ENCODE measurements at regions not wholly inside any gene's neighbourhood (a gene's known extent, or its start where the extent isn't known, plus 50 kb on each side); places are given as distances from the start of the nearest gene placed in this dataset.

GRCh38 chr3:95049841-95050240 is 987.0 kb downstream of the NSUN3 start:
- Mint-ChIP-seq H3K4me1 (no peaks in the 10 kb centered on the region), H3K27ac (no peak overlapping the region), H3K4me3 (no peak overlapping the region), H3K36me3 (ENCODE audit: low read depth) (no peaks in the 10 kb centered on the region), H3K27me3 (ENCODE audit: low read depth) (no peaks in the 10 kb centered on the region), H3K9me3 (no peaks in the 10 kb centered on the region)
- no peak for TF ChIP-seq CTCF (IDR thresholded peaks at IDR 0.05; ENCODE audit: unreplicated experiment in 3 of 3)

- Mint-ChIP-seq H3K27me3 (ENCODE audit: low read depth) (no peaks in the 10 kb centered on the region), H3K4me1 (no peaks in the 10 kb centered on the region), H3K36me3 (ENCODE audit: low read depth) (no peaks in the 10 kb centered on the region), H3K4me3 (no peak overlapping the region), H3K9me3 (no peaks in the 10 kb centered on the region), H3K27ac (no peak overlapping the region)
- no peak for TF ChIP-seq CTCF (IDR thresholded peaks at IDR 0.05; ENCODE audit: unreplicated experiment in 3 of 3)
Observed at GRCh38 chr3:95055288-95055687, 992.4 kb downstream of the NSUN3 start.

- H3K36me3 Mint-ChIP-seq (ENCODE audit: low read depth): no peaks in the 10 kb centered on the region
- no peak overlapping the region for H3K27ac Mint-ChIP-seq
- no peak for TF ChIP-seq CTCF (IDR thresholded peaks at IDR 0.05; ENCODE audit: unreplicated experiment in 3 of 3)
- no peaks in the 10 kb centered on the region for H3K4me1 Mint-ChIP-seq
- H3K9me3 Mint-ChIP-seq: no peaks in the 10 kb centered on the region
- H3K4me3 Mint-ChIP-seq: no peak overlapping the region
- no peaks in the 10 kb centered on the region for H3K27me3 Mint-ChIP-seq (ENCODE audit: low read depth)
Observed at GRCh38 chr3:95082191-95082590, 1019.3 kb downstream of the NSUN3 start.

- no peak overlapping the region for H3K4me3 Mint-ChIP-seq
- TF ChIP-seq CTCF (IDR thresholded peaks at IDR 0.05; ENCODE audit: unreplicated experiment in 3 of 3): no peak
- no peaks in the 10 kb centered on the region for H3K27me3 Mint-ChIP-seq (ENCODE audit: low read depth)
- H3K4me1 Mint-ChIP-seq: no peaks in the 10 kb centered on the region
- H3K9me3 Mint-ChIP-seq: no peaks in the 10 kb centered on the region
- H3K36me3 Mint-ChIP-seq (ENCODE audit: low read depth): no peaks in the 10 kb centered on the region
- H3K27ac Mint-ChIP-seq: no peak overlapping the region
Observed at GRCh38 chr3:95084738-95085137, 1021.9 kb downstream of the NSUN3 start.

- Mint-ChIP-seq H3K9me3 (no peaks in the 10 kb centered on the region), H3K27me3 (ENCODE audit: low read depth) (no peaks in the 10 kb centered on the region), H3K4me1 (no peaks in the 10 kb centered on the region), H3K36me3 (ENCODE audit: low read depth) (no peaks in the 10 kb centered on the region), H3K27ac (no peak overlapping the region), H3K4me3 (no peak overlapping the region)
- TF ChIP-seq CTCF (IDR thresholded peaks at IDR 0.05; ENCODE audit: unreplicated experiment in 3 of 3): no peak
Observed at GRCh38 chr3:95088464-95088863, 1025.6 kb downstream of the NSUN3 start.

- no peaks in the 10 kb centered on the region for H3K36me3 Mint-ChIP-seq (ENCODE audit: low read depth)
- H3K27me3 Mint-ChIP-seq (ENCODE audit: low read depth): no peaks in the 10 kb centered on the region
- H3K4me1 Mint-ChIP-seq: peaks cover 3% of the 10 kb centered on the region
- H3K4me3 Mint-ChIP-seq: no peak overlapping the region
- H3K9me3 Mint-ChIP-seq: no peaks in the 10 kb centered on the region
- TF ChIP-seq CTCF (IDR thresholded peaks at IDR 0.05; ENCODE audit: unreplicated experiment in 3 of 3): no peak
- H3K27ac Mint-ChIP-seq: no peak overlapping the region
Observed at GRCh38 chr3:95097493-95097892, 1034.6 kb downstream of the NSUN3 start.
